Gastrocnemius medialis (tissue), 4 donors: ENCODE measurements at regions not wholly inside any gene's neighbourhood (a gene's known extent, or its start where the extent isn't known, plus 50 kb on each side); places are given as distances from the start of the nearest gene placed in this dataset.
"Not testable (repeated sequence)": the region's sequence is repeated elsewhere in the genome, so short reads cannot be mapped to it uniquely, and the experiment has no call there.

Source experiments
- ATAC-seq, 2 donors: fragments of 150-250 bp; one replicate each; pipeline ENCODE4 v1.9.1; 2016
- DNase-seq, 2 donors: peaks; one replicate each; pipeline ENCODE4 v3.0.0-alpha.2; 2019
- H3K27ac ChIP-seq, 4 donors: fragments of 200-600 bp; sonication (generic); 1 replicate in 1 of 4; 2 replicates in 3 of 4; pipeline ENCODE4 v1.5.1; 2016 to 2018; ENCODE audit warnings: mild to moderate bottlenecking in 2 of 4, moderate library complexity in 1 of 4
- H3K27me3 ChIP-seq, 3 donors: fragments of 200-600 bp; sonication (generic) in 2 of 3; 1 replicate in 1 of 3; 2 replicates in 2 of 3; pipeline versions ENCODE4 v1.5.1 to v1.6.0; 2016 to 2019; ENCODE audit warnings: mild to moderate bottlenecking in 1 of 3, moderate library complexity in 1 of 3
- H3K36me3 ChIP-seq, 2 donors: fragments of 200-600 bp; sonication (generic) in 1 of 2; one replicate each; pipeline ENCODE4 v1.5.1; 2017 to 2018
- H3K4me1 ChIP-seq, 2 donors: fragments of 200-600 bp; sonication (generic) in 1 of 2; one replicate each; pipeline ENCODE4 v1.5.1; 2016 to 2017; ENCODE audit warnings: mild to moderate bottlenecking in 2 of 2
- H3K4me3 ChIP-seq, 4 donors: fragments of 200-600 bp; sonication (generic) in 3 of 4; 1 replicate in 1 of 4; 2 replicates in 3 of 4; pipeline ENCODE4 v1.5.1; 2016 to 2019; ENCODE audit warnings: mild to moderate bottlenecking in 2 of 4
- H3K9me3 ChIP-seq, 3 donors: fragments of 200-600 bp; sonication (generic) in 2 of 3; 1 replicate in 1 of 3; 2 replicates in 2 of 3; pipeline ENCODE4 v1.5.1; 2016 to 2019
- CTCF ChIP-seq, 5 experiments: fragments of 450-650 bp in 3 of 5; fragments of 200-600 bp in 2 of 5; sonication (generic) in 2 of 5; IDR thresholded peaks in 4 of 5; conservative IDR thresholded peaks in 1 of 5; 1 replicate in 4 of 5; 2 replicates in 1 of 5; pipeline ENCODE4 v1.5.1; 2016 to 2019; ENCODE audit warnings: antibody characterized with exemption in 5 of 5, mild to moderate bottlenecking in 3 of 5, moderate library complexity in 3 of 5
- POLR2A ChIP-seq, 2 donors: fragments of 450-650 bp; IDR thresholded peaks; one replicate each; pipeline ENCODE4 v1.6.1; 2017; ENCODE audit warnings: antibody characterized with exemption in 2 of 2, mild to moderate bottlenecking in 2 of 2, moderate library complexity in 2 of 2
- in situ Hi-C, 4 donors: fragments of 200-750 bp; cut with MboI; loops; one replicate each; pipeline versions ENCODE4 v1.15.0 to v1.8.0; 2017; ENCODE audit warnings: low sequenced_read_pairs in 4 of 4
- intact Hi-C: fragments of 100-400 bp; cut with DNase I; formaldehyde crosslinking; loops from one replicate; pipeline ENCODE4 v1.15.1; 2023; ENCODE audit warnings: low total_unique reads

- intact Hi-C loops, result no loop called here
- Histone ChIP-seq H3K9me3 (no peaks in the 10 kb centered on the region), H3K4me3 (no peak overlapping the region), H3K27me3 (no peaks in the 10 kb centered on the region), H3K4me1 (no peaks in the 10 kb centered on the region), H3K36me3 (no peaks in the 10 kb centered on the region), H3K27ac (no peak overlapping the region)
- in situ Hi-C loops, result loop anchor here in 1 of 4 donors (25.0 kb wide), 1 partner anchor 97 kb away; no protein-coding TSS in a partner anchor
- DNase-seq (no peak), ATAC-seq (no peak)
- TF ChIP-seq POLR2A (IDR thresholded peaks at IDR 0.05) (no peak), CTCF (IDR thresholded peaks at IDR 0.05 in 4 of 5, conservative IDR thresholded peaks at IDR 0.05 in 1 of 5) (no peak)
These were observed 239.8 kb upstream of the CCL2 start for GRCh38 chr17:34015253-34015652.

GRCh38 chr17:34024386-34024785, 230.7 kb upstream of the CCL2 start:
- ATAC-seq (no peak), DNase-seq (no peak)
- Histone ChIP-seq H3K27me3 (no peaks in the 10 kb centered on the region), H3K27ac (no peak overlapping the region), H3K4me3 (no peak overlapping the region), H3K36me3 (no peaks in the 10 kb centered on the region), H3K9me3 (no peaks in the 10 kb centered on the region), H3K4me1 (no peaks in the 10 kb centered on the region)
- TF ChIP-seq POLR2A (IDR thresholded peaks at IDR 0.05) (no peak), CTCF (IDR thresholded peaks at IDR 0.05 in 4 of 5, conservative IDR thresholded peaks at IDR 0.05 in 1 of 5) (no peak)
- in situ Hi-C loops (loop anchor here in 1 of 4 donors (25.0 kb wide), 1 partner anchor 88 kb away; no protein-coding TSS in a partner anchor), intact Hi-C loops (no loop called here)

DNA sequence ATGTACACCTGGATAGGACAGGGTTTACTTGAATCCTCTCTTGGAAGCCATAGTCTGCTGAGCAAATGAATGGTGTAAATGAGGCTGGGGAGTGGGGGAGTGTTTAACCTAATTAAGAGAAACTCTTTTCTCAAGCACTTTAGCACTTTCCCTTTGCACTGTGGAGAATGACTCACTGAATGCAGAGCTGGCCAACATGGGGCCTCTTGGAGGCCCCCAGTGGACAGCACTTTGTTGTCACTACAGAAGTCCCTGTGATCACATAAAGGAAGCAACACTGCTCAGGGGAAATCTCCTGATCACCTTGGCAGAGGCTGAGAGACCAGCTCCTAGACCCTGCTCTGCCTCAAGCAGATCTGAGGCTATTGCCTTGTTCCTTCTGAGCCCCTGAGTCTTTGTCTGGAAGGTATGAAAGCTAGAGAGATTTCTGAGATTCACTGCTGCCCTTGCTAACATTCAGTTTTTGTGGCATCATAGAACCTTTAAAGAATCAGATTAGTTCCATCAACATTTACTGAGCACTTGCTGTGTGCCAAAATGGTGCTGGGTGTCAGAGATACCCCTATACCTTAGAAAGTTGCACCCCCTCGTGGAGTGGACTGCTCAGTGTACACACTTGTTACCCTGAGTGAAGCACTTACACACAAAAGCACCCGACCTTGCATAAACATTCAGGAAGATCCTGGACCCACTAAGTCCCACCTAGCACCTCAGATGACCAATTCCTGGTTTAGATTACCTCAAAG, 230.1 kb upstream of the CCL2 start:
- no peak overlapping the region for H3K27ac ChIP-seq
- H3K4me3 ChIP-seq, result no peak overlapping the region
- H3K27me3 ChIP-seq, result no peaks in the 10 kb centered on the region
- no peak for TF ChIP-seq CTCF (IDR thresholded peaks at IDR 0.05 in 4 of 5, conservative IDR thresholded peaks at IDR 0.05 in 1 of 5)
- TF ChIP-seq POLR2A (IDR thresholded peaks at IDR 0.05), result no peak
- no peaks in the 10 kb centered on the region for H3K36me3 ChIP-seq
- DNase-seq, result no peak
- in situ Hi-C loops (loop anchor here in 1 of 4 donors (25.0 kb wide), 1 partner anchor 87 kb away; no protein-coding TSS in a partner anchor), intact Hi-C loops (no loop called here)
- no peaks in the 10 kb centered on the region for H3K9me3 ChIP-seq
- peak in 1 of 2 donors; percentile 30 for ATAC-seq
- H3K4me1 ChIP-seq, result no peaks in the 10 kb centered on the region

- DNase-seq, in situ Hi-C loops, H3K36me3 ChIP-seq, intact Hi-C loops, H3K27ac ChIP-seq, H3K4me3 ChIP-seq, ATAC-seq, H3K27me3 ChIP-seq, H3K9me3 ChIP-seq, H3K4me1 ChIP-seq: not testable (repeated sequence)
These were observed 224.5 kb upstream of the CCL2 start for GRCh38 chr17:34030601-34031000.

GRCh38 chr17:34032305-34032704, 222.8 kb upstream of the CCL2 start:
- H3K9me3 ChIP-seq, in situ Hi-C loops, H3K27me3 ChIP-seq, intact Hi-C loops, H3K4me3 ChIP-seq, ATAC-seq, H3K27ac ChIP-seq, DNase-seq, H3K36me3 ChIP-seq, H3K4me1 ChIP-seq: not testable (repeated sequence)

GRCh38 chr17:34038786-34039185, 216.3 kb upstream of the CCL2 start:
- intact Hi-C loops, H3K27ac ChIP-seq, DNase-seq, H3K4me1 ChIP-seq, H3K9me3 ChIP-seq, in situ Hi-C loops, ATAC-seq, H3K36me3 ChIP-seq, H3K4me3 ChIP-seq: not testable (repeated sequence)
- H3K27me3 ChIP-seq, result peaks cover 0 to 10% (median 4%) of the 10 kb centered on the region in 3 donors

DNA sequence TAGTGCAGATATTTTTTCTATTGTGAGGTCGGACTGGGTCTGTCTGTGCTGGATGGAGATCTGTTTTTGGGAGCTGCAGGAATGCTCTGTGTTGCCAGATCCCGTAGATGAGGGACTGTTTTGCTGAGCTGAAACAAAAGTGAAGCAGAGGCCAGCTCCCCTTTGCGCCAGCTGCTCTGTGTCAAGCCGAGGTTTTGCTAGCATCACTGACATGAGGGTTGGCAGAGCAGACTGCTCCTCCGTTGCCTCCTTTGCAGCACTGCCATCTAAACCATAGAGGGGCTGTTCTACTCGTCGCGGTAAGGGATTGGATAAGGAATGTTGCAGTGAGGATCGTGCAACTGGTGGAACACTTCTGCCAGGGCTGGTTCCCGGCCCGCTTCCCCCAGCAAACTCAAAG, 215.9 kb upstream of the CCL2 start:
- in situ Hi-C loops, result not testable (repeated sequence)

GRCh38 chr17:34039759-34040555, 215.1 kb upstream of the CCL2 start:
- H3K36me3 ChIP-seq, intact Hi-C loops, H3K27ac ChIP-seq, H3K9me3 ChIP-seq, H3K4me3 ChIP-seq, in situ Hi-C loops, H3K4me1 ChIP-seq: not testable (repeated sequence)
- DNase-seq (peak in 1 of 2 donors; percentile 16), ATAC-seq (peak; percentile 75 to 84)
- peaks cover 0 to 10% (median 4%) of the 10 kb centered on the region in 3 donors for H3K27me3 ChIP-seq

More for the DNA sequence above, 215.9 kb upstream of the CCL2 start:
- DNase-seq, H3K9me3 ChIP-seq, intact Hi-C loops, H3K4me3 ChIP-seq, H3K36me3 ChIP-seq, ATAC-seq, H3K27ac ChIP-seq, H3K4me1 ChIP-seq: not testable (repeated sequence)
- H3K27me3 ChIP-seq, result peaks cover 0 to 10% (median 4%) of the 10 kb centered on the region in 3 donors
